ENCODE measurements at regions not wholly inside any gene's neighbourhood (a gene's known extent, or its start where the extent isn't known, plus 50 kb on each side); places are given as distances from the start of the nearest gene placed in this dataset.
"Not testable (repeated sequence)": the region's sequence is repeated elsewhere in the genome, so short reads cannot be mapped to it uniquely, and the experiment has no call there.

DNA sequence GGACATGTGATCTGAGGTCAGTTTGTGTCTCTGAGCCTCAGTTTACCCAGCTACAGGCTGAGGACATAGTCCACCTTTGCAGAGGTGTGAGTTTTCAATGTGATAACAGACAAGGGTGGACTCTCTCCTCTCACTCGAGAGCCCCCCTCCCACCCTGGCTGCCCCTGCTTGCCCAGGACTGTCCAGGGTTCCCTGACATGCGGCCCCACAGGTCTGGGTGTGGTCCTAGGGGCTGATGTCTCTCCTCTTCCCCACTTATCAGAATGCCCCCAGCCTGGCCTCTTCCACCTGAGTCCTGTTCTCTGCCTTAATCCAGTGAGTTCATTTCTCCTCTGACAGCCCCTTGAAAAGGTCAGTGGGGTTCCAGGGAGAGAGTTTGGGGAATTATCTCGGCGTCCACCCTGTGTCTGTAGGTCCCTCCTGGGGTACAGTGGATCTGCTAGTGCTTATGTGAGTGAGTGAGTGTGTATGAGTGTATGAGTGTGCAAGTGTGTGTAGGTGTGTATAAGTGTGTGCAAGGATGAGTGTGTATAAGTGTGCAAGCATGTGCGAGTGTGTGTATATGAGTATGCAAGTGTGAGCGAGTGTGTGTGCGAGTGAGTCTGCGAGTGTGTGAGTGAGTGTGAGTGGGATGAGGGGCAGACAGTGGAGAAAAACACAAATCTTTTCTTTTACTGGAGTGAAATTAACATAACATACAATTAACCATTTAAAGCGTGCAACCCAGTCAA is 175.0 kb downstream of the IRF8 start:
- no peak for DNase-seq (ENCODE audit: low read depth, low spot score)

DNA sequence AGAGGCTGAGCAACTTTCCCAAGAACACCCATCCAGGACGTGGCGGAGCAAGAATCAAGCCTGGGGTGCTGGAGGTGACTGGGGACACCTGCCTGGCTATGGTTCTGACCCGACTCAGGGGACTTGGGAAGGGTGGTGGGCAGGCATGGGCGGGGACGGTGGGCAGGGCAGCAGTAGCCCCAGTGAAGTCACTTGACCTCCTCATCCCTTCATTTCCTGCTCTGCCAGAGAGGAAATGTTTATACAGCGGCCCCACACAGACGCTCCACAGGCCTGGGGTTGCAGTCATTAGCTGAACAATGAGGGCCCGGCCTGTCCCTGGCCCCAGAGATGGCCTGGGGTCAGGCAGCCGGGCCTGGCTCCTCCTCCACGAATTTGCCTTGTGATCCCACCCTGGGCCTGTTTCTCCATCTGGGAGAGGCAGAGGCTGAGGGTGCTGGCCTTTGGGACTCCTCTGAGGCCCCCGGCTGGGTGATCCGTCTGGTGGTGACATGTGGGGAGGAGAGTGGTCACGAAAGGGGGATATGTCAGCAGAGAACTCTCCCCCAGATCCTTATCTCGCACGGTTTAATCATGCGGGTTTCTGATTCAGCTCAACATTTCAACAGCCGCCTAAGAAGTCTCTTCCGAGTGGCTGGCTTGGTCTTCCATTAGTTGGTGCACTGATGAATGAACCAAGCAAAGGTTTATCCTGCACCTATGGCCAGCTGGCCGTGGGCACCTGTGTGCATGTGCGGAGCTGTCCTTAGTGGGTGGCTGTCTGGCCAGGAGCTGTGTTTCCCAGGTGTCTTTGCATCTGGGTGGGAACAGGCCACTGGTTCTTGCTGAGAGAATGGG is 175.9 kb downstream of the IRF8 start:
- no peak for DNase-seq (ENCODE audit: low read depth, low spot score)

DNA sequence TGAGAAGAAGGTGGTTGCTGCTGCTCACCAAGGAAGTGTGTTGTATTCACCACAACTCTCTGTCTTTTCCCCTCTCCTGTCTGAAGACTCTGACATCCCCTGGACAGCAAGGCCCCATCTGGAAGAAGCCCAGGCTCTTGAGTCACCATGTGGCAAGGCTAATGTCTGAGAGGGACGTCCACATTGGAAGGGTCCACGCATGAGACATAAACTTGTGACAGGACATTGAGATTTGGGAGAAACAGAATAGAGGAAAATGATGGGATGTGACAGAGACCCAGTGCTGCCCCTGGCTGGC is 176.5 kb downstream of the IRF8 start:
- no peak for DNase-seq (ENCODE audit: low read depth, low spot score)

DNA sequence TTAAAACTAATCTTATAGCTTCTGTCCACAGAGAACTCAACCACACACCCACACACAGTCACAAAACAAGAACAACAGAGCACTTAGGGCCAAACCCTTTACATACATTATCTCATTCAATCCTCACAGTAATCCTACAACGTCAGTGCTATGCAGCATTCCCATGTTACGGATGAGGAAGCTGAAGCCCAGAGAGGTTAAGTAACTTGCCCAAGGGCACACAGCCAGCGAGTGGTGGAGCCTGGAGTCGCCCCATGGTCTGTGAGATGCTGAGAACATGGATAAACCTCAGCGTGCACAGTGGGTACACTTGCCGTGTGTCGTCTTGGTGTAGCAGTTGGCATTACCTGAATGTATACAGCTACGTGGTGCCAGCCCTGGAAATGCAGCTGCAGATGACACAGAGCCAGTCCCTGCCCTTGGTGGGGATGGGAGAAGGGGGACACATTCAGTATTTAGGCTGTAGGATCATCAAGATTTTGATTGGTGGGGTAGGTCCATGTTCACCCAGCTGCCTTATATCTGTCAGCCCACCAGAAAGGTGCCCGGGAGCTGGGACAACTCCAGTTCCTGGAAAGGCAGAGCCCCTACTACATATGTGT is 177.0 kb downstream of the IRF8 start:
- no peak for DNase-seq (ENCODE audit: low read depth, low spot score)

- DNase-seq (ENCODE audit: low read depth, low spot score): no peak
These were observed 177.6 kb downstream of the IRF8 start for GRCh38 chr16:86076606-86077005.

- DNase-seq (ENCODE audit: low read depth, low spot score): no peak
These were observed 178.4 kb downstream of the IRF8 start for GRCh38 chr16:86077243-86077940.

DNA sequence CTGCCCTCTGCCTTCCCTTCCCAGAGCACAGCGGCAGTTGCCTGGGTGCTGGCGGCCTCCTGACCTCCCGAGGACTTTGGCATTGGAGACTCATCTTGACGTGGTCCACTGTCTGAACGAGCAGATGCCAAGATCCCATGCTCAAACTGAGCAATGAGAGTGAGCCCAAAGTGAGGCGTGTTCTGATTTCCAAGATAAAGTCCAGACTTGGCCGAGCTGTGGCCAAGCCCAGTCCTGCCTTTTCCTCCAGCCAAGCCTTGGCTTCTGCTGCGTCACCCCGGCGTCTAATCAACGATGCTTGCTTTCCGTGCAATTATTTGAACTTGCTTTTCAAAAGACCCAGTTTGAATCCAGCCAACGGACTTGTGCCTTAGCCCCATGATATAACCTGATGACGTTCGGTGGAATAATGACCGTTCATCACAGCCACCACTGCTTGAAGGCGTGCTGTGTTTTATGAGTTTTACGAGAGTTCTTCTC is 179.2 kb downstream of the IRF8 start:
- no peak for DNase-seq (ENCODE audit: low read depth, low spot score)

GRCh38 chr16:86078711-86079110 is 179.7 kb downstream of the IRF8 start:
- DNase-seq (ENCODE audit: low read depth, low spot score): not testable (repeated sequence)

DNA sequence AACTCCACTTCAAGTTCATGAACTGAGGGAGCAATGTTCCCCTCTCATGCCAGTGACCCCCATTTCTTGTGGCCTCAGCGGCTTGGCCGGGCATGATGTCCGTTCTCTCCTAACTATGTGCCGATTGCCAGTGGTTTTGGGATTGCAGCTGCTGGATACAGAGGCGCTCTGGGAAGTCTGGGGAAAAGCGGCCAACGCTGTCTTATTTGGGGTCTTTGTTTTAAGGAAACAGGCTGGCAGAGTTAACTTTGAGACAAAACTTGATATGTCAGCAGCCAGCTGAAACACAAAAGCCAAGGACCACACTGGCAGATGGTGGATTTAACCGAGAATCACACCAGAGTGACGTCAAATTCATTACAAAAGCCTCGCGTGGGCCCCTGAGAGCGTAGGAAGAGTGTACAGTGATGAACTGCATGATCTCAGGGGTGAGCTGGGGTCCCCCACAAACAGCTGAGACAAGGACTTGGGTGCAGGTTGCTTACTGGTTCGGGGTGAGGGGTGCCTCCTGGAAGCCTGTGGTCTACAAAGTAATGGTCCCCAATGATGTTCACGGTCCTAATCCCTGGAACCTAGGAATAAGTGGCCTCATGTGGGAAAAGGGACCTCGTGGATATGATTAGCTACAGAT is 180.4 kb downstream of the IRF8 start:
- no peak for DNase-seq (ENCODE audit: low read depth, low spot score)

DNA sequence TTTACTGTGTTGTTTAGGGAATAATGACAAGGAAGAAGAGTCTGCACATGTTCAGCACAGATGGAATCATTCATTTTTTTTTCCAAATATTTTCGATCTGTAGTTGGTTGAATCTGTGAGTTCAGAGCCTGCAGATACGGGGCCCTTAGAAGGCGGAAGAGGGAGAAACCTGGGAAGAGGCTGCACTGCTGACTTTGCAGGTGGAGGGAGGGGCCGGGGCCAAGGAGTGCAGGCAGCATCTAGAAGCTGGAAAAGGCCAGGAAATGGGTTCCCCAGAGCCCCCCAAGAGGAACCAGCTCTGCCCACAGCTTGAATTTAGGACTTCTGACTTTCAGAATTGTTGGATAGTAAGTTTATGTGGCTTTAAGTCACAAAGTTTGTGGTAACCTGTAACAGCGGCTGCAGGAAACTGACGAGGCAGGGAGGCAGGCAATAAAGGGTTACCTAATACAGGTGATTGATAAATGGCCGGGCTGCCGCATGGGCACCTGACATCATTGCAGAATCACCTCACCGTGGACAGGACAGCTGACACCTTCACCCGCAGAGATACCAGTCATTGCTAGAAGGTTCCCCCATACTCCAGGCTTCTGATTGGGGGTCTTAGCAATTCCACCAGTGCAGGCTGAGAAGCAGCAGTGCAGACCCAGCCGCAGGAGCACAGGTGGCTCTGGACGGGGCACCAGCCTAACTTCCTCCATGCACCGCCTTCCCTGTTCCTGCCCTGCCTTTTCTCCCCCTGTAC is 181.3 kb downstream of the IRF8 start:
- DNase-seq (ENCODE audit: low read depth, low spot score): no peak

GRCh38 chr16:86080982-86081381 is 182.0 kb downstream of the IRF8 start:
- no peak for DNase-seq (ENCODE audit: low read depth, low spot score)

DNA sequence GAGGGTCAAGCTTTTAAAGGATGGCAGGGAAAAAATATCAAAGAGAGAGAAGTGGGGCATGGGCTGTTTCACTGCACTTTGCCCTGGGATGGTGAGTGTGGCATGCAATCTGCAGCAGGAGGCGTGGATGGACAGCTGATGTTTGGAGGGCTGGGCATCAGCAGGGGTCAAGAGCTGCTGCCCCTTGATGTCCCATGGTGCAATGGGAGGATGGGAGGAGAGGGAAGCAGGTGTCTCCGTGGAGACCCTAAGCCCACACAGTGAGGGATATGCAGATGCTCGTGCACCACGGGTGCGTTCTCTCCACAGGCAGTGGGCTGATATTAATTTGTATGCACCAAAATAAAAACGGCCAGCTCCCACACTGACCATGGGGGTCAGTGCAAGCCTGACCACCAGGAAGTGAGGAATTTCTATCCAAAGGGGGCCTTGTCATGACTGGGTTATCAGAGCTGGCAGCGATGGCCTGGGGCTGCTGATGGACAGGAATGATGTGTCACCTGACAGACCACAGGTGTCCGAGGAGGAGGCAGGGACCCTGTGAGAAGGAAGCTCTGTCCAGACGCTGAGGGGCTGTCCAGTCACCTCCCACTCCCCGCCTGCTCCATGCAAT is 183.6 kb downstream of the IRF8 start:
- DNase-seq (ENCODE audit: low read depth, low spot score): no peak

DNA sequence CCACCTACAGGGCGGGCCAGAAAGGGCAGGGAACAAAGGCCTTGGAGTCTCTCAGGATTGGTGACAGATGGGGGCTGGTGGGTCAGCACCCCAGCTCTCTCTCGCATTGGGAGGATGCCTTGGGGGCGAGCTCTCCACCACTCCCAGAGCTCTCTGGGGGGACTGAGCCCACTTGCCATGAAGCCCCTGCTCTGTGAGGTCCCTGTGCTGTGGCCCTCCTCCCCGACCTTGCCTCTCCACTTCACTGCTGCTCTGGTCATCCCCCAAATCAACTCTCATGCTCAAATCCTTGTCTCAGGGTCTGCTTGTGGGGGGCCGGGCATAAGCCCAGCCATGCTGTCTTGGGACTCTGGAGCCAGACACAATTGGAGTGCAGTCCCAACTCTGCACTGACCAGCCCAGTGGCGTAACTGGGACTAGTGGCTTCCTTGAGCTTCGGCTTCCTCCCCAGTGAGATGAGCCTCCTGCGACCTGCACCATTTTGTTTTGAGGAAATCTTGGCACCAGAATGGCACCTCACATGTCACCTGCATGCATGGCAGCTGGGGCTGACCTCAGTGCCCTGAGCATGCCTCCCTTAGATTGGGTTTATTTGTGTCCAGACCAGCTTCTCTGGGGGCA is 184.5 kb downstream of the IRF8 start:
- no peak for DNase-seq (ENCODE audit: low read depth, low spot score)

DNA sequence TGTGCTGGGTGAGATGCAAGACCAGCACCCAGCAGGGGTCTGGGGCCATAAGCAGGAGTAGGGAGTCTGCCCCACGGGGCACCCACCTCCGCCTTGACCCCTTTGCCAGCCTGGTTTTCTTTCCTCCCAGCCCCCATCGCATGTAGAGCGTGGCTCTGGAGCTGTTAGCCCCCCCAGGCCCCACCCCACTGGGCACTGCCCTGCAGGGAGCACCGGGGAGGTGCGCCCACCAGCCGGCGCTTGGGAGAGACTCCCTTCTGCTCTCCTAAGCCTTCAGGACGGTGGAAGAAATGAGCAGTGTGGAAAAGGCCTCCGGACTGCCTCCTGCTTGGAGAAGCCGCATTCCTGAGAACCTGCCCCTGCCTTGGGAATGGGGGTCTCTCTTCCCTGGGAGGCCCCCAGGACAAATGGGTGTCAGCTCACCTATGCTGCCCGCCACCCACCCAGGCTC is 186.2 kb downstream of the IRF8 start:
- DNase-seq (ENCODE audit: low read depth, low spot score): no peak

GRCh38 chr16:86085795-86086194 is 186.8 kb downstream of the IRF8 start:
- DNase-seq (ENCODE audit: low read depth, low spot score): no peak

DNA sequence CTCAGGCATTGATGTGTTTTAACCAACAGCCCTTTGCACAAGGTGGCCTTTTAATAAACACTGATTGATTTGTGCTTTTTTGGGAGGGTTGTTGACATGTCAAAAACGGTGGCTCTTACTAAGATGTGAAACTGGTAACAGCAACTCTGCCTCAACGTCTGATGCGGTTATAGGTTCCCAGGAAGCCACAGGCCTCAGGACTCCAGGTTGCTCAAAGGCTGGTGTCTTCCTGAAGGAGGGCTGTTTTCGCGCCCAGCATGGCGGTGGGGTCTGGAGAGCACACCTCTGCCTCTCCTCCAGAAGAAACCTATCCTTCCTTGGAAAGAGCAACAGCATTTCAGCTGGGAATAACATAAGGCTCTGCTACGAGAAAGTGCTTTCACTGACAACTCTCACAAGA is 187.5 kb downstream of the IRF8 start:
- no peak for DNase-seq (ENCODE audit: low read depth, low spot score)

- DNase-seq (ENCODE audit: low read depth, low spot score): no peak
These were observed 188.3 kb downstream of the IRF8 start for GRCh38 chr16:86087011-86087895.

DNA sequence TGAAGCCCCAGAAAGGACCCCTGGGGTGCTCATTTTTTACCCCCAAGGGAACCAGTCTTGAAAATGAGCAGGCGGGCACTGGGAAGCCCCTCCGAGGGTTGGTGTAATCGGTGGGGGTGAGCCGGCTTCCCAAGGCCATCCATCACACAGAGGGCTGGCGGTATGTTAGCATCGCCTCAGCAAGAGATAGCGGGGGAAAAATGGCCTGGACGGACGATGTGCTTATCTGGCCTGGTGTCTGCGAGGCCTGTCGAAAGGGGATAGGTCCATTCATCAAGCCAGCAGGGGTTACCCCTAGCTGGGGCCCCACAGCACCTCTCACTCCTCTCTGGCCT is 188.9 kb downstream of the IRF8 start:
- no peak for DNase-seq (ENCODE audit: low read depth, low spot score)

DNA sequence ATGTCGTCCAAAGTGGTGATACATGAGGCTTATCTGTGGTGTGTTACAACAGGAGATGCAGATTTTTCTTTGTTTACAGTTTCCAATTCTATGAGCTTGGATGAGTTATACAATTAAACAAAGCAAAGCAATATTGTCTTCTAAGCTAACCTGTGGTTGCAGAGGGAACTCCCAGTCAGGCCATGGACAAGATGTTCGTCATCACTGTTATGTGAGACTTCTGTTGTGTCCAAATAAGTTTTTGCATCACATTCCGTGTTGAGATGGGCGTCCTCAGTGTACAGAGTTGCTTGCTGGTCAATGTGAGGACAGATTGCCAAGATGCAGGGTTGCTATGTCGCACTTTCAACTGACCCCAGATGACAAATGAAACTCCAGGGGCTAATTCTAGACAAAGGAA is 189.3 kb downstream of the IRF8 start:
- DNase-seq (ENCODE audit: low read depth, low spot score): no peak

Data from astrocyte of the hippocampus (primary cell).